Astrocyte (in vitro differentiated cells and primary cell): ENCODE measurements at regions not wholly inside any gene's neighbourhood (a gene's known extent, or its start where the extent isn't known, plus 50 kb on each side); places are given as distances from the start of the nearest gene placed in this dataset.

Experiments used
- DNase-seq: peaks from one replicate; pipeline ENCODE4 v3.0.0-alpha.2; 2010; ENCODE audit warnings: low read depth
- FAIRE-seq: peaks from 2 replicates; lab custom pipeline; 2011; peaks lifted over from hg19 to GRCh38; lab: Jason Lieb, UNC
- H2AFZ ChIP-seq: 2 replicates; pipeline ENCODE4 v1.6.0; 2012; ENCODE audit warnings: low read depth, low read length, inconsistent platforms
- H3K27ac ChIP-seq: 2 replicates; pipeline ENCODE4 v1.5.1; 2011; ENCODE audit warnings: low read depth, low read length, inconsistent platforms
- H3K27me3 ChIP-seq: 2 replicates; pipeline ENCODE4 v1.6.0; 2011; ENCODE audit warnings: low read length, inconsistent platforms; ENCODE audit not compliant: insufficient read depth
- H3K36me3 ChIP-seq: 2 replicates; pipeline ENCODE4 v1.5.1; 2011; ENCODE audit warnings: low read length, inconsistent platforms; ENCODE audit not compliant: insufficient read depth
- H3K4me1 ChIP-seq: 2 replicates; pipeline ENCODE4 v1.5.1; 2011; ENCODE audit warnings: low read length, inconsistent platforms; ENCODE audit not compliant: insufficient read depth
- H3K4me2 ChIP-seq: 2 replicates; pipeline ENCODE4 v1.6.0; 2012; ENCODE audit warnings: low read length, inconsistent platforms
- H3K4me3 ChIP-seq: 2 replicates; pipeline ENCODE4 v1.5.1; 2011; ENCODE audit warnings: low read depth, mild to moderate bottlenecking, low read length, inconsistent platforms; ENCODE audit not compliant: insufficient read depth
- H3K79me2 ChIP-seq: 2 replicates; pipeline ENCODE4 v1.6.0; 2012; ENCODE audit warnings: mild to moderate bottlenecking, low read length, inconsistent platforms; ENCODE audit not compliant: insufficient read depth
- H3K9ac ChIP-seq: 2 replicates; pipeline ENCODE4 v1.6.0; 2012; ENCODE audit warnings: mild to moderate bottlenecking, low read length, inconsistent platforms
- H3K9me3 ChIP-seq: 2 replicates; pipeline ENCODE4 v1.5.1; 2012; ENCODE audit warnings: low read depth, mild to moderate bottlenecking, low read length, inconsistent platforms; ENCODE audit not compliant: insufficient read depth
- H4K20me1 ChIP-seq: 2 replicates; pipeline ENCODE4 v1.6.0; 2012; ENCODE audit warnings: low read length, inconsistent platforms; ENCODE audit not compliant: insufficient read depth
- H3K27ac Mint-ChIP-seq: one replicate; pipeline ENCODE4 v1.8.0; 2021; ENCODE audit warnings: mild to moderate bottlenecking, mixed read lengths; ENCODE audit not compliant: unreplicated experiment
- H3K27me3 Mint-ChIP-seq: one replicate; pipeline ENCODE4 v1.8.0; 2021; ENCODE audit warnings: low read depth, mixed read lengths; ENCODE audit not compliant: unreplicated experiment
- H3K36me3 Mint-ChIP-seq: one replicate; pipeline ENCODE4 v1.8.0; 2021; ENCODE audit warnings: low read depth, mixed read lengths; ENCODE audit not compliant: unreplicated experiment
- H3K4me1 Mint-ChIP-seq: one replicate; pipeline ENCODE4 v1.8.0; 2021; ENCODE audit warnings: low read depth, mixed read lengths; ENCODE audit not compliant: unreplicated experiment
- H3K4me3 Mint-ChIP-seq: one replicate; pipeline ENCODE4 v1.8.0; 2021; ENCODE audit warnings: mild to moderate bottlenecking, moderate library complexity, mixed read lengths; ENCODE audit not compliant: unreplicated experiment
- H3K9me3 Mint-ChIP-seq: one replicate; pipeline ENCODE4 v1.8.0; 2021; ENCODE audit warnings: mild to moderate bottlenecking, mixed read lengths; ENCODE audit not compliant: unreplicated experiment
- EZH2 ChIP-seq: IDR thresholded peaks from 2 replicates; pipeline ENCODE4 v1.6.1; 2012; ENCODE audit warnings: mild to moderate bottlenecking, low read length, inconsistent platforms; ENCODE audit not compliant: insufficient read depth
- TF ChIP-seq, protein P1 (sequence below): IDR thresholded peaks from 2 replicates; pipeline ENCODE4 v1.5.1; 2011; ENCODE audit warnings: low read depth, mild to moderate bottlenecking, inconsistent platforms, low read length, moderate library complexity; ENCODE audit not compliant: insufficient read depth

DNA sequence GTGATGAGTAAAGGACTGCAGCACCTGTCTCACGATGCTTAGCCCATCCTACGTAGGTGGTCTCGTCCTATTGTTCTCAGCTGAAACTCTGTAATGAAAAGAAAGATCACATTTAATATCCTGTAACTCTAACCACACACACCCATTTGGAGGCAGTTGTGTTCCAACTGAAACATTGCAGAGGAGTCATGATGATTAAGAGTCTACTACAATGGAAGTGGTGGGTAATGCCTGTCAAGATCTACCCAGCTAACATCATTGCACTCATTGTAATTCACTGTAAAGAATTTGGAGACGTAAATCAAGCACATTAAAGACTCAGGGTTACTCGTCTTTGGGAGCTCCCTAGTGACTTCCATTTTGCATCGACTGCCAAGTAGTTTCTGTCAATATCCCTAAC, 106.0 kb upstream of the PTPN3 start:
- no peaks in the 10 kb centered on the region for H3K79me2 ChIP-seq
- H3K27ac ChIP-seq = no peak overlapping the region
- H4K20me1 ChIP-seq = no peaks in the 10 kb centered on the region
- Mint-ChIP-seq H3K27me3 (peaks cover 9% of the 10 kb centered on the region), H3K4me1 (peaks cover 15% of the 10 kb centered on the region), H3K4me3 (no peak overlapping the region), H3K9me3 (no peaks in the 10 kb centered on the region), H3K27ac (no peak overlapping the region), H3K36me3 (no peaks in the 10 kb centered on the region)
- peaks cover 17% of the 10 kb centered on the region for H3K27me3 ChIP-seq
- TF ChIP-seq, protein P1, sequence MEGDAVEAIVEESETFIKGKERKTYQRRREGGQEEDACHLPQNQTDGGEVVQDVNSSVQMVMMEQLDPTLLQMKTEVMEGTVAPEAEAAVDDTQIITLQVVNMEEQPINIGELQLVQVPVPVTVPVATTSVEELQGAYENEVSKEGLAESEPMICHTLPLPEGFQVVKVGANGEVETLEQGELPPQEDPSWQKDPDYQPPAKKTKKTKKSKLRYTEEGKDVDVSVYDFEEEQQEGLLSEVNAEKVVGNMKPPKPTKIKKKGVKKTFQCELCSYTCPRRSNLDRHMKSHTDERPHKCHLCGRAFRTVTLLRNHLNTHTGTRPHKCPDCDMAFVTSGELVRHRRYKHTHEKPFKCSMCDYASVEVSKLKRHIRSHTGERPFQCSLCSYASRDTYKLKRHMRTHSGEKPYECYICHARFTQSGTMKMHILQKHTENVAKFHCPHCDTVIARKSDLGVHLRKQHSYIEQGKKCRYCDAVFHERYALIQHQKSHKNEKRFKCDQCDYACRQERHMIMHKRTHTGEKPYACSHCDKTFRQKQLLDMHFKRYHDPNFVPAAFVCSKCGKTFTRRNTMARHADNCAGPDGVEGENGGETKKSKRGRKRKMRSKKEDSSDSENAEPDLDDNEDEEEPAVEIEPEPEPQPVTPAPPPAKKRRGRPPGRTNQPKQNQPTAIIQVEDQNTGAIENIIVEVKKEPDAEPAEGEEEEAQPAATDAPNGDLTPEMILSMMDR = no peak
- no peak for TF ChIP-seq EZH2
- peaks cover 20% of the 10 kb centered on the region for H3K4me1 ChIP-seq
- H3K9me3 ChIP-seq = no peaks in the 10 kb centered on the region
- no peak overlapping the region for H2AFZ ChIP-seq
- no peaks in the 10 kb centered on the region for H3K36me3 ChIP-seq
- H3K9ac ChIP-seq = no peak overlapping the region
- H3K4me2 ChIP-seq = no peak overlapping the region
- DNase-seq (peak; percentile 84), FAIRE-seq (no peak)
- no peak overlapping the region for H3K4me3 ChIP-seq

DNA sequence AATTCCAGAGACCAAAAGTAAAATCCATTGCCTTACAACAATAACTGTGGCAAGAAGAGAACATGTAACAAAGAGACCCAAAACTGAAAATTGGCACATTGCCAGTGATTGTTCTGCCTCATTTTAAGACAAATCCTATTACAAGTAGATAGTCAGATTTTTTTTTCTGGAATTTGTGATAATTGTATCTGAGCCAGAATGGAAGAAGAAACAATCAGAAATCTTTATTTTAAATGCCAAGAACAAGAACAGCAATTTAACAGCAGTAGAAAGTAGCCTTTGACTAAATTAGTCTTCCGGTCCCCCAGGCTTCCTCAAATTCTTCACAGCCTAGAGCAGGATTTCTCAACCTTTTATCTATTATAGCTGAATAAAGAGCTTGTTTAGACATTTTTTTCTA, 106.7 kb upstream of the PTPN3 start:
- H3K79me2 ChIP-seq = no peaks in the 10 kb centered on the region
- H3K27ac ChIP-seq = no peak overlapping the region
- no peak overlapping the region for H2AFZ ChIP-seq
- no peak overlapping the region for H3K4me3 Mint-ChIP-seq
- H4K20me1 ChIP-seq = no peaks in the 10 kb centered on the region
- peaks cover 15% of the 10 kb centered on the region for H3K4me1 ChIP-seq
- H3K4me2 ChIP-seq = no peak overlapping the region
- no peak overlapping the region for H3K27ac Mint-ChIP-seq
- DNase-seq = no peak
- H3K9me3 ChIP-seq = no peaks in the 10 kb centered on the region
- H3K36me3 Mint-ChIP-seq = no peaks in the 10 kb centered on the region
- peaks cover 18% of the 10 kb centered on the region for H3K27me3 ChIP-seq
- H3K9me3 Mint-ChIP-seq = no peaks in the 10 kb centered on the region
- no peak overlapping the region for H3K9ac ChIP-seq
- H3K4me1 Mint-ChIP-seq = peaks cover 12% of the 10 kb centered on the region
- TF ChIP-seq, protein P1 = no peak
- TF ChIP-seq EZH2 = no peak
- peaks cover 11% of the 10 kb centered on the region for H3K27me3 Mint-ChIP-seq
- FAIRE-seq = no peak
- H3K4me3 ChIP-seq = no peak overlapping the region
- no peaks in the 10 kb centered on the region for H3K36me3 ChIP-seq

DNA sequence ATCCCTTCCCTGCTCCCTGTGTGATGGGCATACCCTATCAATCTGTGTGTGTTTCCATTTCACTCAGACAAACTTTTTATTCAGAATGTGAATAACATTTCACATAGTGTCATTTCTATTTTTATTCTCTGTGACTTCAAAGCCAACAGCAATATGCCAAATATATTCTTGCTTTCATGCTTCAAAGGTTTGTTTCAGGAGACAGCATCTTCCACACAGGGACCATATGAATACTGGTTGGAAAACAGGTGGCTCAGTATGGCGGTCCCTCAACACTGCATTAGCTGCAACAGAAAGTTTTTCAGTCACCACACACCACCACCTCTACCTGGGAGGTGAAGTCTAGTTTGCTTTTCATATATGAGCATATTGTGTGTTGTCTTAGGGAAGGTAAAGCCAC, 111.0 kb upstream of the PTPN3 start:
- Histone ChIP-seq H3K4me1 (peaks cover under 1% of the 10 kb centered on the region), H3K79me2 (no peaks in the 10 kb centered on the region), H3K27ac (no peak overlapping the region), H3K36me3 (no peaks in the 10 kb centered on the region), H3K4me2 (no peak overlapping the region), H3K9ac (no peak overlapping the region), H3K27me3 (peaks cover 33% of the 10 kb centered on the region), H3K9me3 (no peaks in the 10 kb centered on the region), H2AFZ (no peak overlapping the region), H4K20me1 (no peaks in the 10 kb centered on the region), H3K4me3 (no peak overlapping the region)
- H3K27ac Mint-ChIP-seq = no peak overlapping the region
- H3K4me3 Mint-ChIP-seq = no peak overlapping the region
- peaks cover 18% of the 10 kb centered on the region for H3K27me3 Mint-ChIP-seq
- no peak for TF ChIP-seq EZH2
- TF ChIP-seq, protein P1 = no peak
- H3K36me3 Mint-ChIP-seq = no peaks in the 10 kb centered on the region
- DNase-seq = no peak
- no peak for FAIRE-seq
- no peaks in the 10 kb centered on the region for H3K4me1 Mint-ChIP-seq
- peaks cover 2% of the 10 kb centered on the region for H3K9me3 Mint-ChIP-seq
